ENCODE measurements at regions not wholly inside any gene's neighbourhood (a gene's known extent, or its start where the extent isn't known, plus 50 kb on each side); places are given as distances from the start of the nearest gene placed in this dataset.
"Not testable (repeated sequence)": the region's sequence is repeated elsewhere in the genome, so short reads cannot be mapped to it uniquely, and the experiment has no call there.

- Mint-ChIP-seq H3K9me3 (peaks cover under 1% of the 10 kb centered on the region), H3K4me1 (no peaks in the 10 kb centered on the region), H3K36me3 (no peaks in the 10 kb centered on the region), H3K27ac (no peak overlapping the region), H3K4me3 (no peak overlapping the region), H3K27me3 (ENCODE audit: insufficient read depth, low read depth) (no peaks in the 10 kb centered on the region)
- no peaks in the 10 kb centered on the region for H3K36me3 ChIP-seq
- H3F3A ChIP-seq (ENCODE audit: low read depth), result no peaks in the 10 kb centered on the region
- no peaks in the 10 kb centered on the region for H4K20me1 ChIP-seq (ENCODE audit: low read depth)
- no peak overlapping the region for H3K4me3 ChIP-seq
- DNase-seq (ENCODE audit: low spot score), result no peak
- no peaks in the 10 kb centered on the region for H3K9me3 ChIP-seq (ENCODE audit: low read depth)
- H3K27ac ChIP-seq, result no peak overlapping the region
- H3K79me2 ChIP-seq (ENCODE audit: low read depth), result no peaks in the 10 kb centered on the region
- H2AFZ ChIP-seq (replicated peaks), result no peak overlapping the region
- H3K4me2 ChIP-seq, result no peak overlapping the region
- no peak overlapping the region for H3K9ac ChIP-seq
- no peaks in the 10 kb centered on the region for H3K4me1 ChIP-seq
- no peaks in the 10 kb centered on the region for H3K27me3 ChIP-seq
- TF ChIP-seq EZH2phosphoT487 (IDR thresholded peaks at IDR 0.05), result no peak
- no peak for TF ChIP-seq CTCF (IDR thresholded peaks at IDR 0.05)
Observed at GRCh38 chrX:94329182-94329581, 655.2 kb downstream of the FAM133A start.

- H3K36me3 Mint-ChIP-seq; H3K4me1 ChIP-seq; H3K27ac Mint-ChIP-seq; H2AFZ ChIP-seq (replicated peaks); DNase-seq (ENCODE audit: low spot score); H3K4me3 Mint-ChIP-seq; H3F3A ChIP-seq (ENCODE audit: low read depth); H4K20me1 ChIP-seq (ENCODE audit: low read depth); H3K27me3 ChIP-seq; H3K9me3 Mint-ChIP-seq; H3K27ac ChIP-seq; H3K9me3 ChIP-seq (ENCODE audit: low read depth); H3K4me2 ChIP-seq; H3K9ac ChIP-seq; H3K36me3 ChIP-seq; H3K79me2 ChIP-seq (ENCODE audit: low read depth); H3K4me1 Mint-ChIP-seq; H3K4me3 ChIP-seq; H3K27me3 Mint-ChIP-seq (ENCODE audit: insufficient read depth, low read depth): not testable (repeated sequence)
Observed at GRCh38 chrX:94341730-94342129, 667.7 kb downstream of the FAM133A start.

- H3K4me1 Mint-ChIP-seq, result peaks cover 5% of the 10 kb centered on the region
- Histone ChIP-seq H3K79me2 (ENCODE audit: low read depth) (no peaks in the 10 kb centered on the region), H2AFZ (replicated peaks) (no peak overlapping the region), H3K4me3 (no peak overlapping the region), H3F3A (ENCODE audit: low read depth) (no peaks in the 10 kb centered on the region), H3K4me2 (no peak overlapping the region), H3K9ac (no peak overlapping the region), H4K20me1 (ENCODE audit: low read depth) (no peaks in the 10 kb centered on the region), H3K27me3 (no peaks in the 10 kb centered on the region), H3K36me3 (no peaks in the 10 kb centered on the region), H3K4me1 (no peaks in the 10 kb centered on the region), H3K27ac (no peak overlapping the region), H3K9me3 (ENCODE audit: low read depth) (no peaks in the 10 kb centered on the region)
- no peak overlapping the region for H3K27ac Mint-ChIP-seq
- H3K36me3 Mint-ChIP-seq, result no peaks in the 10 kb centered on the region
- TF ChIP-seq EZH2 (IDR thresholded peaks at IDR 0.05), result no peak
- TF ChIP-seq EZH2phosphoT487 (IDR thresholded peaks at IDR 0.05), result no peak
- no peak for TF ChIP-seq CTCF (IDR thresholded peaks at IDR 0.05)
- H3K27me3 Mint-ChIP-seq (ENCODE audit: insufficient read depth, low read depth), result no peaks in the 10 kb centered on the region
- H3K9me3 Mint-ChIP-seq, result peaks cover 2% of the 10 kb centered on the region
- DNase-seq (ENCODE audit: low spot score), result no peak
- H3K4me3 Mint-ChIP-seq, result no peak overlapping the region
Observed at GRCh38 chrX:94361241-94361640, 687.2 kb downstream of the FAM133A start.

GRCh38 chrX:94365736-94366135, 691.7 kb downstream of the FAM133A start:
- DNase-seq (ENCODE audit: low spot score), result peak; percentile 11
- Histone ChIP-seq H3K4me2 (no peak overlapping the region), H2AFZ (replicated peaks) (no peak overlapping the region), H3K27me3 (no peaks in the 10 kb centered on the region), H3K9ac (no peak overlapping the region), H4K20me1 (ENCODE audit: low read depth) (no peaks in the 10 kb centered on the region), H3K27ac (no peak overlapping the region), H3F3A (ENCODE audit: low read depth) (no peaks in the 10 kb centered on the region), H3K4me3 (no peak overlapping the region), H3K79me2 (ENCODE audit: low read depth) (no peaks in the 10 kb centered on the region), H3K36me3 (no peaks in the 10 kb centered on the region), H3K4me1 (no peaks in the 10 kb centered on the region), H3K9me3 (ENCODE audit: low read depth) (no peaks in the 10 kb centered on the region)
- Mint-ChIP-seq H3K27me3 (ENCODE audit: insufficient read depth, low read depth) (peaks cover 2% of the 10 kb centered on the region), H3K4me1 (peaks cover 5% of the 10 kb centered on the region), H3K9me3 (peaks cover 2% of the 10 kb centered on the region), H3K36me3 (no peaks in the 10 kb centered on the region), H3K4me3 (no peak overlapping the region), H3K27ac (no peak overlapping the region)
- TF ChIP-seq EZH2 (IDR thresholded peaks at IDR 0.05) (no peak), CTCF (IDR thresholded peaks at IDR 0.05) (no peak), EZH2phosphoT487 (IDR thresholded peaks at IDR 0.05) (no peak)

All from neural progenitor cell (in vitro differentiated cells).